ENCODE measurements at regions not wholly inside any gene's neighbourhood (a gene's known extent, or its start where the extent isn't known, plus 50 kb on each side); places are given as distances from the start of the nearest gene placed in this dataset.
A peak's percentile ranks its signal among the peaks of the same experiment; 100 is the strongest.

GRCh38 chr16:65895486-65895885 lies 471.0 kb upstream of the CDH5 start:
- DNase-seq (ENCODE audit: low read depth, low spot score): no peak
- in situ Hi-C loops (cut with HindIII; ENCODE audit: low sequenced_read_pairs): no loop called here
- TF ChIP-seq, protein P1, sequence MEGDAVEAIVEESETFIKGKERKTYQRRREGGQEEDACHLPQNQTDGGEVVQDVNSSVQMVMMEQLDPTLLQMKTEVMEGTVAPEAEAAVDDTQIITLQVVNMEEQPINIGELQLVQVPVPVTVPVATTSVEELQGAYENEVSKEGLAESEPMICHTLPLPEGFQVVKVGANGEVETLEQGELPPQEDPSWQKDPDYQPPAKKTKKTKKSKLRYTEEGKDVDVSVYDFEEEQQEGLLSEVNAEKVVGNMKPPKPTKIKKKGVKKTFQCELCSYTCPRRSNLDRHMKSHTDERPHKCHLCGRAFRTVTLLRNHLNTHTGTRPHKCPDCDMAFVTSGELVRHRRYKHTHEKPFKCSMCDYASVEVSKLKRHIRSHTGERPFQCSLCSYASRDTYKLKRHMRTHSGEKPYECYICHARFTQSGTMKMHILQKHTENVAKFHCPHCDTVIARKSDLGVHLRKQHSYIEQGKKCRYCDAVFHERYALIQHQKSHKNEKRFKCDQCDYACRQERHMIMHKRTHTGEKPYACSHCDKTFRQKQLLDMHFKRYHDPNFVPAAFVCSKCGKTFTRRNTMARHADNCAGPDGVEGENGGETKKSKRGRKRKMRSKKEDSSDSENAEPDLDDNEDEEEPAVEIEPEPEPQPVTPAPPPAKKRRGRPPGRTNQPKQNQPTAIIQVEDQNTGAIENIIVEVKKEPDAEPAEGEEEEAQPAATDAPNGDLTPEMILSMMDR (IDR thresholded peaks at IDR 0.05; ENCODE audit: low read depth, low read length): no peak
- H3K4me3 ChIP-seq (ENCODE audit: low read depth, low read length): no peak overlapping the region

- TF ChIP-seq, protein P1 (IDR thresholded peaks at IDR 0.05; ENCODE audit: low read depth, low read length): no peak
- in situ Hi-C loops (cut with HindIII; ENCODE audit: low sequenced_read_pairs): no loop called here
- DNase-seq (ENCODE audit: low read depth, low spot score): no peak
- H3K4me3 ChIP-seq (ENCODE audit: low read depth, low read length): no peak overlapping the region
Measured at GRCh38 chr16:65890203-65890602, 476.3 kb upstream of the CDH5 start.

- TF ChIP-seq, protein P1 (IDR thresholded peaks at IDR 0.05; ENCODE audit: low read depth, low read length): no peak
- H3K4me3 ChIP-seq (ENCODE audit: low read depth, low read length): no peak overlapping the region
- peak; percentile 2 for DNase-seq (ENCODE audit: low read depth, low spot score)
- in situ Hi-C loops (cut with HindIII; ENCODE audit: low sequenced_read_pairs): no loop called here
Measured at GRCh38 chr16:65889533-65889966, 476.9 kb upstream of the CDH5 start.

- H3K4me3 ChIP-seq (ENCODE audit: low read depth, low read length): no peak overlapping the region
- in situ Hi-C loops (cut with HindIII; ENCODE audit: low sequenced_read_pairs): no loop called here
- TF ChIP-seq, protein P1 (IDR thresholded peaks at IDR 0.05; ENCODE audit: low read depth, low read length): no peak
- DNase-seq (ENCODE audit: low read depth, low spot score): no peak
Measured at GRCh38 chr16:65888201-65888600, 478.3 kb upstream of the CDH5 start.

GRCh38 chr16:65884018-65884417 lies 482.5 kb upstream of the CDH5 start:
- TF ChIP-seq, protein P1 (IDR thresholded peaks at IDR 0.05; ENCODE audit: low read depth, low read length): no peak
- in situ Hi-C loops (cut with HindIII; ENCODE audit: low sequenced_read_pairs): no loop called here
- DNase-seq (ENCODE audit: low read depth, low spot score): no peak
- no peak overlapping the region for H3K4me3 ChIP-seq (ENCODE audit: low read depth, low read length)

DNA sequence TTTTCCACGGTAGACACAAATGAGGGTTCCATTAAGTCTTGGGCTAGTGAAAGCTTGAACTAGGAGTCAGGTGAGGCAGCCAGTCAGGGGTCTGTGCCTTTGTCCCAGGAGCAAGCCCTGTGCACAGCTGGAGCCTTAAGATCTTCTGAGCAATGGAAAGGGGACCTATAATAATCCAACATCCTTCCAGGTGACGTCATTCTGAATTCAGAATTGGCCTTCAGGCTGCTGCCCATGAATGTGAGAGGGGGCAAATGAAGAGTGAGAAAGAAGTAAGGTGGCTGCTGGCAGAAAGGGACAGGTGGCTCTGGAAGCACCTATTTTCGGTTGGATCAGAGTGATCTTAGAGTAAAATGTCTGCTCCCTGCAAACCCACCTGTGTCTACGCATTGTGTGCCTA lies 488.1 kb upstream of the CDH5 start:
- in situ Hi-C loops (cut with HindIII; ENCODE audit: low sequenced_read_pairs): no loop called here
- TF ChIP-seq, protein P1 (IDR thresholded peaks at IDR 0.05; ENCODE audit: low read depth, low read length): no peak
- no peak overlapping the region for H3K4me3 ChIP-seq (ENCODE audit: low read depth, low read length)
- DNase-seq (ENCODE audit: low read depth, low spot score): no peak

DNA sequence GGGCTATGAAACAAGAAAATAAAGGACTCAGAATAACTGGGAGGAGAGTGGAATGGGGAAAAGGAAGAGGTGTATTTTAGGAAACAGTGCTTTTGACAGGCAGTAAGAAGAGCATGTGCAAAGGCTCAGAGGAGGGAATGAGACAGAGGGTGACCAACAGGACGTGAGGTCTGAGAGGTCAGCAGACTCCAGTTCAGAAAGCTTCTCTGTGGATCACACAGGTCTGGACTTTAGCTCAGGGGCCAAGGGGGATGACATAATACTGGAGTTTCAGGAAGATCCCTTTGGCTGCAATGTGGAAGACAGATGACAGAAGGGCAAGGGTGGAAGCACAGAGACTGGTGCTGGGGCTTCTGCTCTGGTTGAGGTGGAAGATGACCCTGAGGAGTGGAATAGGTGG lies 489.9 kb upstream of the CDH5 start:
- H3K4me3 ChIP-seq (ENCODE audit: low read depth, low read length): no peak overlapping the region
- TF ChIP-seq, protein P1 (IDR thresholded peaks at IDR 0.05; ENCODE audit: low read depth, low read length): no peak
- no peak for DNase-seq (ENCODE audit: low read depth, low spot score)
- in situ Hi-C loops (cut with HindIII; ENCODE audit: low sequenced_read_pairs): no loop called here
